Common myeloid progenitor, CD34-positive (primary cell): ENCODE measurements at regions not wholly inside any gene's neighbourhood (a gene's known extent, or its start where the extent isn't known, plus 50 kb on each side); places are given as distances from the start of the nearest gene placed in this dataset.
A peak's percentile ranks its signal among the peaks of the same experiment; 100 is the strongest.

ENCODE experiments used
- CTCF ChIA-PET: fragments of 350-600 bp; sonication (Branson Sonifier 250); formaldehyde crosslinking; loops from one replicate; lab custom pipeline; 2021; ENCODE audit warnings: antibody characterized with exemption; lab: Charles Lee
- POLR2A ChIA-PET: fragments of 350-600 bp; sonication (Branson Sonifier 250); formaldehyde crosslinking; loops from one replicate; lab custom pipeline; 2021; ENCODE audit warnings: antibody characterized with exemption; lab: Charles Lee
- DNase-seq, 3 donors: peaks; one replicate each; pipeline versions ENCODE4 v3.0.0 to v3.0.0-alpha.2; 2013
- H3K27ac ChIP-seq, 2 experiments: 1 replicate in 1 of 2; 2 replicates in 1 of 2; pipeline ENCODE4 v1.7.0; 2013; ENCODE audit warnings: inconsistent platforms in 2 of 2, low read length in 2 of 2, mild to moderate bottlenecking in 2 of 2, low read depth in 1 of 2, moderate library complexity in 1 of 2; ENCODE audit not compliant: severe bottlenecking in 2 of 2, insufficient read depth in 1 of 2, poor library complexity in 1 of 2
- H3K27me3 ChIP-seq, 5 experiments: replicated peaks in 2 of 5; 1 replicate in 3 of 5; 2 replicates in 2 of 5; pipeline versions ENCODE4 v1.6.1 to v1.7.0; 2013; ENCODE audit warnings: low read length in 4 of 5, mild to moderate bottlenecking in 2 of 5, moderate library complexity in 2 of 5, inconsistent platforms in 1 of 5; ENCODE audit not compliant: insufficient read depth in 5 of 5, control insufficient read depth in 4 of 5
- H3K36me3 ChIP-seq, 4 experiments: 1 replicate in 2 of 4; 2 replicates in 2 of 4; pipeline versions ENCODE4 v1.6.1 to v1.7.0; 2013; ENCODE audit warnings: low read length in 3 of 4, control low read depth in 1 of 4, mild to moderate bottlenecking in 1 of 4; ENCODE audit not compliant: control insufficient read depth in 4 of 4, insufficient read depth in 4 of 4
- H3K4me1 ChIP-seq, 4 experiments: 1 replicate in 3 of 4; 2 replicates in 1 of 4; pipeline versions ENCODE4 v1.6.1 to v1.7.1; 2013; ENCODE audit warnings: low read length in 3 of 4, mild to moderate bottlenecking in 3 of 4, control low read depth in 1 of 4, inconsistent platforms in 1 of 4, moderate library complexity in 1 of 4; ENCODE audit not compliant: control insufficient read depth in 4 of 4, insufficient read depth in 4 of 4; ENCODE audit errors: control extremely low read depth in 1 of 4
- H3K4me3 ChIP-seq, 7 experiments: 1 replicate in 4 of 7; 2 replicates in 3 of 7; pipeline versions ENCODE4 v1.5.1 to v1.7.0; 2013; ENCODE audit warnings: mild to moderate bottlenecking in 7 of 7, low read length in 6 of 7, moderate library complexity in 6 of 7, inconsistent platforms in 2 of 7, low read depth in 2 of 7, control low read depth in 1 of 7; ENCODE audit not compliant: insufficient read depth in 4 of 7, control insufficient read depth in 1 of 7; ENCODE audit errors: extremely low read depth in 1 of 7
- H3K9me3 ChIP-seq, 5 experiments: 1 replicate in 4 of 5; 2 replicates in 1 of 5; pipeline versions ENCODE4 v1.6.1 to v1.7.1; 2013; ENCODE audit warnings: low read length in 4 of 5, mild to moderate bottlenecking in 2 of 5, inconsistent platforms in 1 of 5, low read depth in 1 of 5, moderate library complexity in 1 of 5; ENCODE audit not compliant: control insufficient read depth in 4 of 5, insufficient read depth in 2 of 5; ENCODE audit errors: control extremely low read depth in 1 of 5
- WGBS: methylation state at CpG from one replicate; pipeline ENCODE4 v1.1.5; 2013; ENCODE audit not compliant: insufficient coverage; 5-methylcytosine and 5-hydroxymethylcytosine counted together

DNA sequence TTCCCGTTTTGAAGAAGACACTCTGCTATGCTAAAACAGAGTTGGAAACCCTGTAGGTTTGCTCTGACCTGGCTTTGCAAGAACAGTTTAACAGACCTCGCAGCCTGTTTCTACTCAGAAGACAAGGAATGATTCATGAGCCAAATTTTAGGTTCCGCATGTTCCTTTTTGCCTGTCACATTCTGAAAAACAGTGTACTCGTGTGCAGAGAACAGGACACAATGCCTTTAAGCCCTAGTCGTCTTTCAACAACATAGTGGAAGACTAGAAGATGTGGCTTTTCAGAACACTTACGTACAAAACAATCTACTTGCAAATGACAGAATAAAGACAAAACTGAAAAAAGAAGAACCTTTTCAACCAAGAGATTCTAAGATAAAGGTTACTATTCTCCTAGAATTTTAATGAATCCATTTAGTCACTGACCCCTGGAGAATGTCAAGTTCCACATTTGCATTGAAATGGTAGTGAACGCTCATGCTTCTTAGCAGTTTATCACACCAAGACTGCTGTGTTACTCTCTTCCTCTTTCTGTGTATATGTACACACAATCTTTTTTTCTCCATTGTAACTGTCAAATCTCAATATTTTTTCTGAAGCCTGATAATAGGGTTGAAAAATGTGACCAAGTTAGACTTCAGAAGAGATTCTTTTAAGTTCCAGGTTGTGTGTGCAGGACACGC is 220.7 kb upstream of the NRSN1 start:
- CTCF ChIA-PET: no interaction called here
- H3K36me3 ChIP-seq: no peaks in the 10 kb centered on the region
- H3K27ac ChIP-seq: peak overlapping the region in 1 of 2 experiments; percentile 37
- peak overlapping the region in 3 of 7 experiments; percentile 7 to 22 (median 18) for H3K4me3 ChIP-seq
- WGBS: 3% methylated on average over 7 of the region's 8 CpGs
- DNase-seq: peak; percentile 15 to 83 (median 70)
- no peaks in the 10 kb centered on the region for H3K27me3 ChIP-seq
- H3K4me1 ChIP-seq: peaks cover 3 to 12% (median 6%) of the 10 kb centered on the region in 4 experiments
- peaks cover 0 to 2% (median 0%) of the 10 kb centered on the region in 5 experiments for H3K9me3 ChIP-seq
- POLR2A ChIA-PET: no interaction called here

DNA sequence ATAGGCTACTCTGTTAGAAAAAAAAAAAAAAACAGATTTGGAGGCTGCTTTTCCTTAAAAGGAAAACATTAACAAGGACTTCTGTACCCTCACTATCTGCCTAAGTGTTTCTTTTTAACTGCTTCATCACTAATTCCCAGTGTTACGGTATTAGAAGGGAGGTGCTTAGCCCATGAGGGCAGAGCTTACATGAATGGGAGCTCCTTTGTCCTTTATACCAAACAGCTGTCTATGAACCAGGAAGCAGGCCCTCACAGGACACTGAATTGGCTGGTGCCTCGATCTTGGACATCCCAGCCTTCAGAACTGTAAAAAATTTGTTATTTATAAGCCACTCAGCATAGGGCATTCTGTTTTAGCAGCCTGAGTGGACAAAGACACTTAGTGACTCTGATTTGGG is 215.6 kb upstream of the NRSN1 start:
- ChIA-PET POLR2A (no interaction called here), CTCF (no interaction called here)
- Histone ChIP-seq H3K36me3 (no peaks in the 10 kb centered on the region), H3K9me3 (peaks cover 0 to 2% (median 0%) of the 10 kb centered on the region in 5 experiments), H3K4me1 (peaks cover 0 to 4% (median under 1%) of the 10 kb centered on the region in 4 experiments), H3K27ac (no peak overlapping the region), H3K4me3 (no peak overlapping the region), H3K27me3 (no peaks in the 10 kb centered on the region)
- WGBS: 87% methylated on average over 2 of the region's 2 CpGs
- no peak for DNase-seq

DNA sequence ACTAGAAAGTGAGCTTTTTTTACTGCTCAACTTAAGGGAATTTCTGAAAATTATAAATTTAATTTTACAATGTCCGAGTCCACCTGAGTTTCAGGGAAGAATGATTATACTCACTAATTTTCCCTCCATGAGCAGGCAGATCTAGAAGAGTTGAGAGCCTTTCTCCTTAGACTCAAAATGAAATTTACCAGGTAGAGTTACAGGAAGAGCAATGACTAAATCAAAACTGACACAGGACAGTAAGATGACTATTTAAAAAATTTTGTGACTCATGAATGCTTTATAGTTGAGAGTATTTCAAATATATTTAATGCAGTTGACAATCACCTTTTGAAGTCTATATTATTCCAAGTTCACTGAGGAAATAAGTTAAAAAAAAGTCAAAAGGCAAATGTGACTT is 198.1 kb upstream of the NRSN1 start:
- ChIA-PET CTCF (interaction anchor here (1.2 kb wide), 1 partner anchor 9 kb away, joined by 3 read pairs; no protein-coding TSS in a partner anchor), POLR2A (no interaction called here)
- no peak for DNase-seq
- Histone ChIP-seq H3K27ac (no peak overlapping the region), H3K36me3 (no peaks in the 10 kb centered on the region), H3K27me3 (peaks cover 0 to 2% (median 0%) of the 10 kb centered on the region in 5 experiments), H3K9me3 (peaks cover 0 to 1% (median 0%) of the 10 kb centered on the region in 5 experiments), H3K4me3 (no peak overlapping the region), H3K4me1 (no peaks in the 10 kb centered on the region)
- no CpG with 5 or more reads among the region's 1 CpG for WGBS

GRCh38 chr6:23929201-23929600 is 196.8 kb upstream of the NRSN1 start:
- Histone ChIP-seq H3K9me3 (peaks cover 0 to 5% (median 0%) of the 10 kb centered on the region in 5 experiments), H3K4me1 (no peaks in the 10 kb centered on the region), H3K4me3 (no peak overlapping the region), H3K27me3 (peaks cover 0 to 2% (median 0%) of the 10 kb centered on the region in 5 experiments), H3K36me3 (no peaks in the 10 kb centered on the region), H3K27ac (no peak overlapping the region)
- DNase-seq: no peak
- no CpG with 5 or more reads among the region's 3 CpGs for WGBS
- ChIA-PET POLR2A (no interaction called here), CTCF (no interaction called here)

DNA sequence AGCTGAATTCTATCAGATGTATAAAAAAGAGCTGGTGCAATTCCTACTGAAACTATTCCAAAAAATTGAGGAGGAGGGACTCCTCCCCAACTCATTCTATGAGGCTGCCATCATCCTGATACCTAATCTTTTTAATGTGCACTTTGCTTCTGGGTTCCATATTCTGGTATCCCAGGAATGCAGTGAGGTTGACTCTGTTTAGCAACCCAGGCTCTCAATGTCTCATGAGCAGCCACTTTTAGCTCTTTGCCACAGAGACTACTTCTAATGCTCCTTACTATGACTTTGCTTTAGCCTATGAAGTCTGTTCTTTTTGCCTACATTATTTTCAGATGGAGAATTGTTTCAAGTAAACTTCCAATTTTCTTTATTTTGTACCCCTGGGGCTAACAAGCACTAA is 185.5 kb upstream of the NRSN1 start:
- no peaks in the 10 kb centered on the region for H3K36me3 ChIP-seq
- no peak for DNase-seq
- no peaks in the 10 kb centered on the region for H3K4me1 ChIP-seq
- no peak overlapping the region for H3K27ac ChIP-seq
- H3K4me3 ChIP-seq: no peak overlapping the region
- H3K27me3 ChIP-seq: no peaks in the 10 kb centered on the region
- CTCF ChIA-PET: no interaction called here
- H3K9me3 ChIP-seq: peaks cover 0 to 3% (median 0%) of the 10 kb centered on the region in 5 experiments
- POLR2A ChIA-PET: no interaction called here

GRCh38 chr6:23951691-23952090 is 174.3 kb upstream of the NRSN1 start:
- Histone ChIP-seq H3K36me3 (no peaks in the 10 kb centered on the region), H3K27ac (no peak overlapping the region), H3K4me3 (no peak overlapping the region), H3K4me1 (peaks cover 0 to 2% (median 0%) of the 10 kb centered on the region in 4 experiments), H3K9me3 (no peaks in the 10 kb centered on the region), H3K27me3 (no peaks in the 10 kb centered on the region)
- ChIA-PET CTCF (interaction anchor here (0.8 kb wide), 1 partner anchor 10 kb away, joined by 4 read pairs; no protein-coding TSS in a partner anchor), POLR2A (no interaction called here)
- 67% methylated on average over 1 of the region's 2 CpGs for WGBS
- peak in 2 of 3 donors; percentile 14 to 37 for DNase-seq

DNA sequence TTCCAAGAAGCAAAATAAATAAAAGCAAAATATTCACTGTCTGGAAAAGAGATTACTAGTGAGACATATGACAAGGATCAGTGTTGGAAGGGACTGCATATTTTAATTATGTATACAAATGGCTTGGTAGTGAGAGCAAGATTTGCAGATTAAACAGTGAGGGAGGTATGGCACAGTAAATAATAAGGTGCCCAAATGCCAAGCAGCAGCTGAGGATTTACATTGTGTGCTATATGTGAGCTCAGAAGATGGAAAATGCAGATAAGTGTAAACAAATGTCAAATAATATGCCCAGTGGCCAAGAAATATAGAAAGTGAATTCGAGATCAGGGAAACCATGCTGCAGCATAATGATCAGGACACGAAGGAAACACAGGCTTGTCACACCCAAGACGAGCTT is 173.8 kb upstream of the NRSN1 start:
- Histone ChIP-seq H3K36me3 (no peaks in the 10 kb centered on the region), H3K27me3 (no peaks in the 10 kb centered on the region), H3K4me3 (no peak overlapping the region), H3K27ac (no peak overlapping the region), H3K9me3 (no peaks in the 10 kb centered on the region), H3K4me1 (peaks cover 0 to 2% (median 0%) of the 10 kb centered on the region in 4 experiments)
- 96% methylated on average over 3 of the region's 3 CpGs for whole genome bisulfite sequencing
- POLR2A ChIA-PET: no interaction called here
- CTCF ChIA-PET: interaction anchor here (0.8 kb wide), 1 partner anchor 11 kb away, joined by 4 read pairs; no protein-coding TSS in a partner anchor
- DNase-seq: no peak
